Astrocyte (in vitro differentiated cells and primary cell): ENCODE measurements at regions not wholly inside any gene's neighbourhood (a gene's known extent, or its start where the extent isn't known, plus 50 kb on each side); places are given as distances from the start of the nearest gene placed in this dataset.

ENCODE experiments used
- EZH2 ChIP-seq: IDR thresholded peaks from 2 replicates; pipeline ENCODE4 v1.6.1; 2012; ENCODE audit warnings: mild to moderate bottlenecking, low read length, inconsistent platforms; ENCODE audit not compliant: insufficient read depth
- TF ChIP-seq, protein P1 (sequence below): IDR thresholded peaks from 2 replicates; pipeline ENCODE4 v1.5.1; 2011; ENCODE audit warnings: low read depth, mild to moderate bottlenecking, inconsistent platforms, low read length, moderate library complexity; ENCODE audit not compliant: insufficient read depth

DNA sequence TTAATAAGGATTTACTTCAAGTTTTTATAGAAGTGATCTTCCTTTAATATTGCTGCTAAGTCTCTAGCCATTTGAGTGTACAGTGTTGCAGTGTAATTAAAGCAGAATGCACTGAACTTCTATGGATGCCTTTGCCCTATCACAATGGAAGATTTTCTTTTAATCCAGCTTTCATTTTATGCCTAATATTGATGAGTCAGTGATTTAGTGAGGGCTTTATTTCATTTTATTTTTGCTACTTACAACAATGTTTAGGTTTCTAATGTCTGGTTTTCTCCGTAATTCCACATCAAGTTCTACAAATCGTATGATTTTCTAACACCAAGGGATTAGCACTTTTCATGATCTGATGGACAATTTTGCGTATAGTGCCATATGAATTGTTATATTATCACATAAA lies 504.1 kb downstream of the PCDH11X start:
- TF ChIP-seq, protein P1, sequence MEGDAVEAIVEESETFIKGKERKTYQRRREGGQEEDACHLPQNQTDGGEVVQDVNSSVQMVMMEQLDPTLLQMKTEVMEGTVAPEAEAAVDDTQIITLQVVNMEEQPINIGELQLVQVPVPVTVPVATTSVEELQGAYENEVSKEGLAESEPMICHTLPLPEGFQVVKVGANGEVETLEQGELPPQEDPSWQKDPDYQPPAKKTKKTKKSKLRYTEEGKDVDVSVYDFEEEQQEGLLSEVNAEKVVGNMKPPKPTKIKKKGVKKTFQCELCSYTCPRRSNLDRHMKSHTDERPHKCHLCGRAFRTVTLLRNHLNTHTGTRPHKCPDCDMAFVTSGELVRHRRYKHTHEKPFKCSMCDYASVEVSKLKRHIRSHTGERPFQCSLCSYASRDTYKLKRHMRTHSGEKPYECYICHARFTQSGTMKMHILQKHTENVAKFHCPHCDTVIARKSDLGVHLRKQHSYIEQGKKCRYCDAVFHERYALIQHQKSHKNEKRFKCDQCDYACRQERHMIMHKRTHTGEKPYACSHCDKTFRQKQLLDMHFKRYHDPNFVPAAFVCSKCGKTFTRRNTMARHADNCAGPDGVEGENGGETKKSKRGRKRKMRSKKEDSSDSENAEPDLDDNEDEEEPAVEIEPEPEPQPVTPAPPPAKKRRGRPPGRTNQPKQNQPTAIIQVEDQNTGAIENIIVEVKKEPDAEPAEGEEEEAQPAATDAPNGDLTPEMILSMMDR, result no peak
- no peak for TF ChIP-seq EZH2
